Activated CD4-positive, alpha-beta T cell treated with anti-CD3 and anti-CD28 coated beads, Interleukin-2, amount 50 U/mL, for 1 hour (primary cell): ENCODE measurements at regions not wholly inside any gene's neighbourhood (a gene's known extent, or its start where the extent isn't known, plus 50 kb on each side); places are given as distances from the start of the nearest gene placed in this dataset.

ENCODE experiments used
- DNase-seq: peaks from one replicate; pipeline ENCODE4 v3.0.0-alpha.2; 2020

DNA sequence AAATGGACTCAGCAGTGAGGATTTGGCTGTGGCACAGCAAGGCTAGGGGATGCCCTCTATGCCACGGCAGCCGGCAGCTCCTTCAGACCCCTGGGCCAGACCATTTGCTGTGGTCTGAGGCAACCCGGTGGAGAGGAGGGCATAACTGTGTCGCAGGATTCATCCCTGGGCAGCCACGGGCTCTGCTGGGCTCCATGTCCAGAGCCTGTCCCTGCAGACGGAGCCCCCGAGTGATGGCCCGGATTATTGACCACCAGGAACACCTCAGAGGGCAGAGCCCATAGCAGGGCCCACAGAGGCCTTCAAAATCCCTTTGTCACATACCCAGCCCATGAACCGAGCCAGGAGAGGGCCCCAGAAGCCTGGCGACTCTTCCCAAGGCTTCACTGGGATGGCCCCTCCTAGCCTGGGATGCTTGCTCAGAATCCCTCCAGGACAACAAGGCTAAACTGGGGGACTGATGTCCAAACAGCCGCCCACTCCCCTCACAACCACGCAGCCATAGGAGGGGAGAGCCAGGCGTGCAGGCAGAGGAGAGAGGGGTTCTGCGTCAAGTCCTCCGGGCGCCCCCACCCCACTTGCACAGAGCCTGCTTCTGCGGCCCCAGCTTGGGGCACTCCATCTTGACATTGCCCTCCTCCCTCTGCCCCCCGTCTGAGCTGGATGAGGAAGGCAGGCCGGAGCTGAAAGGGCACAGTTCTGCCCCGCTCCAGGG, 68.2 kb upstream of the AFDN start:
- DNase-seq, result no peak

- no peak for DNase-seq
These were observed 67.5 kb upstream of the AFDN start for GRCh38 chr6:167759206-167759605.

- no peak for DNase-seq
These were observed 66.8 kb upstream of the AFDN start for GRCh38 chr6:167759912-167760311.

DNA sequence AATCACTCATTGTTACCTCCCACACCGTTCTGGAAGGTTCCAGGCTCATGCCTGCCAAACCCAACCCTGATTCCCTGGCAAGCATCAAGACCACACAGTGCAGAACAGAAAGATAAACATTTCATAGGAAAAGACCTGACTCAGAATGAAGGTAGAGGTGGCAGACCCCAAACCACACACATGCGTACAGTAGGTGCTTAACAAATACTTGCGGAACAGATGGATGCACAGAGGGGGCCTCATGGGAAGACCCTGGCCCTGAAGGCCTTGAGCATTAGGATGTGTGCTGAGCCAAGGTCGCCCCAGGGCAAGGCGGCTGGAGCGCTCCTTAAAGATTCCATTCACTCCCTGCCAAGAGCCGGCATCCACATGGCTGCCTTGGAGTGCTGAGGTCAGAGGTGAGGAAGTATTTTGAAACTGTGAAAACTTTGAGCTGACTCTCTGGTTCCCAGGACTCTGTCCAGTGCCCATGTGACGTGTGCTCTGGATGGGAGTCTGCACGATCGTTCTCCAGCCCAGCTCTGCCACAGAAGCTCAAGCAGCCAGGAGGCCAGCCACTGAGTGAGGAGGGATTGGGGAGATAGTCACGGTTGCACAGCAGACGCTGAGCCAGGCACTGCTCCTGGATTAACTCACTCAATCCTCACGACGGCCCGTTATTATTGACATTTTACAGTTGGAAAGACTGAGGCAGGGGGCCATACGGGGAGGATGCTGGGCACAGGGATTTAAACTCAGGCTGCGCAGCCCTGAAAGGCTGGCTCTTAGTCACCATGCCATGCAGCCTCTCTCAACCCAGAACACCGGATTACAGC, 65.5 kb upstream of the AFDN start:
- DNase-seq, result no peak

GRCh38 chr6:167761794-167762258, 64.9 kb upstream of the AFDN start:
- no peak for DNase-seq

DNA sequence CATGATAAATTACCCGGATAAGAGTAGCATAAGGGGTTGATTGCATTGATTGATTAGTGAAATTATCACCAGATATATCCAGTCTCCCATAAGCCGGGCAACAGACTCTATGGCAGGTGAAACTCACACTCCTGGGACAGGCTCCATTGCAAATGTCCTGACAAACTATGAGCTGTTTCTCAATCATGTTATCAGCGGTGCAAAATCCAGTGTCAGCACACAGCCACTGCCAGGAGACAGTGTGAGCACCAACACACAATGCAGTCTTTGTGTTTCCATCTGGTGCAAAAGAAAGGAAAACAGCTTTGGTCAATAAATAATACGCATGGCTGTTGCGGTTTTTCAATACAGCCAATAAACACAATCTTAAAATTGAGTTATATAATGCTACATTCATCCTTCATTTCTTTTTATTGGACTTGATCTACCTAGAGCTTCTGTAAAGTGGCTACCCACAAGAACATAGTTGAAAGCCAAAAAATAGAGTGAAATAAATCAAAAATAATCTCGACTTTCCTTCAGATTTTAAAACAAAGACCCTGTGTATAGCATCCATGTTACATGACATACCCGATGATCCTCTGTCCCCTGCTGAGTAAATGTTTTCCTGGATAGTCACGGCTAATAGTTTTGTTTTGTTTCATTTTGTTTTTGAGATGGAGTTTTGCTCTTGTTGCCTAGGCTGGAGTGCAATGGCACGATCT, 64.3 kb upstream of the AFDN start:
- no peak for DNase-seq

GRCh38 chr6:167763056-167763944, 63.4 kb upstream of the AFDN start:
- no peak for DNase-seq

DNA sequence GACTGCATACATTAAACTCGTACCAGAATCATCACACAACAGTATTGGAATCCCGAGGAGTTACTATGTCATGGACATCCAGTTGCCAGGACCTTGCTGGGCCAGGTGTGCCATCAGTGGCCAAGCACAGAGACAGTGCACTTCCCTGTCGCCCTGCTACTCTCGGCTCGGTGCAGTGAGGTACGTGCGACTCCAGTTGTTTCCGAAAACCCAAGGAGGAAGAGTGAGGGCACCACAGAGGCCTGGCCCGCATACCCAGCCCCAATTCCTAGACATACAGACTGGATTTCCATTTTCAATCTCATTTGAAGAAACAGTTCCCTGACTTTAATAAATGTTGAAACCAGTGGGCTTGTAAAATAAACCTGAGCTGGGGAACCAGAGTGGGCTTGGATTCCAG, 62.5 kb upstream of the AFDN start:
- no peak for DNase-seq

- DNase-seq, result no peak
These were observed 61.8 kb upstream of the AFDN start for GRCh38 chr6:167764713-167765479.

GRCh38 chr6:167766986-167767714, 59.6 kb upstream of the AFDN start:
- no peak for DNase-seq

GRCh38 chr6:167767715-167768107, 59.0 kb upstream of the AFDN start:
- DNase-seq, result no peak

DNA sequence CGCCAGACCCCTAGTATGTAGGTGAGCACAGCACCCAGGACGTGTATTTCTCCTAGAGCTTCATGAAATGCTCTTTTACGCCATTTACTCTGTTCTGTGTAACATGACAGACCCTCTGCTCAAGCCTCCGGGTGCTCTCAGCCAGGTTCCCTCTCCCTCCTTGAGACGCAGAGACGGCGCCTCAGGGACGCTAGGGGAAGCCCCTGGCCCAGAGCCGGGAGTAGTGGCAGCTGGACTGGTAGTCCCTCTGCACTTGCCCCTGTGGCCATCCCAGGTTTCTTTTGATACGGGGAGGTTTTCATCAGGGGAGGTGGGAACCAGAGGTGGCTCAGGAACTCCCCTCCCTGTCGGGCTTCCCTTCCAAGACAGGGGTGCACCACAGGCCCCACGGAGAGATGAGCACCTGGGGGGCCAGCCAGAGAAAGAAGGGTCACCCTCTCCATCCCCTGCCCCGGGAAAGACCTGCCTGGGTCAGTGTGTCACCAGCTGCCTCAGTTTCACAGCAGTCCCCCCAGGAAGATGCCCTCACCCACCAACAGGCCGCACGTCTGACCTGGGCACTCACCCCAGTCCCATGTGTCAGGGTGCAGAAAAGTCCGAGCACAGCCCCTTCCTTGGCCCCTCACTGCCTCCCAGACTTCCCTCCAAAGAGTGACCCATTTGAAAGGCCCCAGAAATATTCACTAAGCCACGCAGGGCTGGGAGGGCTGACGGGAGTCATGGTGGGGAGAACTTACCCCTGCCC, 58.1 kb upstream of the AFDN start:
- no peak for DNase-seq

GRCh38 chr6:167769408-167770190, 57.1 kb upstream of the AFDN start:
- no peak for DNase-seq

DNA sequence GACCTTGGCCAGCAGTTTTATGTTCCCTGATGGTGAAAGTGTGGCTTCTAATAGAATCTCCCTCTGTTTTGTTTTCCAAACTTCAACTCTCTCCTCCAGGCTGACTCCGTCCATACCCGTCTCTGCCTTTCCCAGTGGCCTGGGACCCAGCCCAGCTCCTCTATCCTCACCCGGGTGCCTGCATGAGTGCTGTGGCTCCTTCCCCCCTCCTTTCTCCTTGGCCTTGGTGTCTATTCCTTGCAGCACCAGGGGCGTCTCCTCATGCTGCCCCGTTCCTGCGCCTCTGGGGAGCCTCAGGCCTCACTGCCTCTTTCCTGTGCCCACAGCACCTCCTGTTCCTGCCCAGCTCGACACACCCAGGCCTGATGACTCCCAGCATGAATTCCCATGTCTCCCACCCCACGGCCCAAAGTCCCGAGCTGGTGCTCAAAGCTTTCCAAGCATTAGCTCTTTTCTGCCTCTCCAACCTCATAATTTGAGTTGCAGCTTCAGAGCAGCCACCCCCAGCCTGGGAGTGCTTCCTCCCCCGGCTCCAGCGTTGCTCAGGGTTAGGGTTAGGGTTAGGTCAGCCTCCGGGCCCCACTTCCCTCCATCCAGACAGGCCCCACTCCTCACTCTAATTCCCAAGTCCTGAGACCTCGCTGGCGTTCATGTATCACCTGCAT, 56.3 kb upstream of the AFDN start:
- no peak for DNase-seq

GRCh38 chr6:167774881-167775280, 51.8 kb upstream of the AFDN start:
- DNase-seq, result no peak

- DNase-seq, result no peak
These were observed 49.6 kb upstream of the AFDN start for GRCh38 chr6:167776906-167777627.
